ENCODE measurements at regions not wholly inside any gene's neighbourhood (a gene's known extent, or its start where the extent isn't known, plus 50 kb on each side); places are given as distances from the start of the nearest gene placed in this dataset.

DNA sequence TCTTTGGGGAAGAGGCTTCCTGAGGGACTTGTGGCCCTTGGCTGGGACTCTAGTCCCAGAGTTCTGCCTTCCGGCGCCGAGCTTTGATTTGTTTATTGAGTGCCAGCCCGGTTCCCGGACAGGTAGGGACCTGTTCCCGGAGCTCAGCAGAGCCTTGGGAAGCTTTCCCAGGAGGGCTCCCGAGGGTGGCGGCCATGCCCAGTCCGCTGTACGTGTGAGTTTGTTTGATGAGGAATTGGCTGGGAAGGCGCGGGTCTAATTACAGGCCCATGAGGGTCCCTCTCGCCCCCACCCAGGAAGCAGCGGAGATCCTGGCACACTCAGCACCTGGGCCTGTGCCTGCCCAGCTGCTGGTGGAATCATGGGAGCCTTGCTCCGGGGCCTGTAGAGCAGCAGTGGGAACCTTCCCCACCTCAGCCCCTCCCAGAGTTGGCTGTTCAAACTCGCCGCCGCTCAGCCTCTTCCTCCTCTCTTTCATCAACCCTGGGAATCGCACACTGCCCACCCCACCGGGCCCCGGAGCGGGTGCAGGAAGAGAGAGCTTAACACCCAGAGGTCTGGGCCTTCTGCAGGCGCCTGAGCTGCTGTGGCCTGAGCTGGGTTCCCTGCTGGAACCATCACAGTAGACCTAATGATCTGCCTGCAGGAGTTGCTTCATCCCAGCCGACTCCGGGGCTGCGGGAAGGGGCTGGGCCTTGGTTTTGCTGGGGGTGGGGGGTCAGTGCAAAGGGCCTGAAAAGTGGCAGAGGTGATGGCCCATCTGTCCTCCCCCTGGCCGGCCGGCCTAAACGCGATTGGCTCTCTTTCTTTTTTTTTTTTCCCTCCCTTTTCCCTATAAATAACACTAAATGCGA, 313.7 kb downstream of the SEC14L1 start:
- 69 to 77% methylated on average over 31 of the region's 31 CpGs for WGBS, 2 donors
- Histone ChIP-seq H3K9me3 (no peaks in the 10 kb centered on the region), H3K36me3 (peaks cover 0 to 4% (median 0%) of the 10 kb centered on the region in 9 donors), H3K4me1 (peaks cover 41 to 99% (median 85%) of the 10 kb centered on the region in 9 donors), H3K4me3 (peak overlapping the region in 9 of 10 donors; percentile 1 to 76 (median 18)), H3K27me3 (no peaks in the 10 kb centered on the region), H3K27ac (peak overlapping the region in 9 of 10 donors; percentile 34 to 94 (median 59))
- DNase-seq (peak in 1 of 2 donors; percentile 28), ATAC-seq (no peak)
- TF ChIP-seq, protein P1, sequence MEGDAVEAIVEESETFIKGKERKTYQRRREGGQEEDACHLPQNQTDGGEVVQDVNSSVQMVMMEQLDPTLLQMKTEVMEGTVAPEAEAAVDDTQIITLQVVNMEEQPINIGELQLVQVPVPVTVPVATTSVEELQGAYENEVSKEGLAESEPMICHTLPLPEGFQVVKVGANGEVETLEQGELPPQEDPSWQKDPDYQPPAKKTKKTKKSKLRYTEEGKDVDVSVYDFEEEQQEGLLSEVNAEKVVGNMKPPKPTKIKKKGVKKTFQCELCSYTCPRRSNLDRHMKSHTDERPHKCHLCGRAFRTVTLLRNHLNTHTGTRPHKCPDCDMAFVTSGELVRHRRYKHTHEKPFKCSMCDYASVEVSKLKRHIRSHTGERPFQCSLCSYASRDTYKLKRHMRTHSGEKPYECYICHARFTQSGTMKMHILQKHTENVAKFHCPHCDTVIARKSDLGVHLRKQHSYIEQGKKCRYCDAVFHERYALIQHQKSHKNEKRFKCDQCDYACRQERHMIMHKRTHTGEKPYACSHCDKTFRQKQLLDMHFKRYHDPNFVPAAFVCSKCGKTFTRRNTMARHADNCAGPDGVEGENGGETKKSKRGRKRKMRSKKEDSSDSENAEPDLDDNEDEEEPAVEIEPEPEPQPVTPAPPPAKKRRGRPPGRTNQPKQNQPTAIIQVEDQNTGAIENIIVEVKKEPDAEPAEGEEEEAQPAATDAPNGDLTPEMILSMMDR (IDR thresholded peaks at IDR 0.05) = no peak
- intact Hi-C loops (cut with DNase I) = no loop called here

GRCh38 chr17:77455111-77455890, 314.5 kb downstream of the SEC14L1 start:
- ATAC-seq (no peak), DNase-seq (peak in 1 of 2 donors; percentile 13)
- 81% methylated on average over 25 of the region's 25 CpGs for WGBS, 2 donors
- Histone ChIP-seq H3K9me3 (no peaks in the 10 kb centered on the region), H3K27ac (peak overlapping the region in 8 of 10 donors; percentile 17 to 94 (median 52)), H3K36me3 (peaks cover 0 to 4% (median 0%) of the 10 kb centered on the region in 9 donors), H3K4me3 (peak overlapping the region in 3 of 10 donors; percentile 10 to 76 (median 21)), H3K27me3 (no peaks in the 10 kb centered on the region), H3K4me1 (peaks cover 35 to 99% (median 85%) of the 10 kb centered on the region in 9 donors)
- TF ChIP-seq, protein P1 (IDR thresholded peaks at IDR 0.05) = no peak
- intact Hi-C loops (cut with DNase I) = no loop called here

- DNase-seq (peak in 1 of 2 donors; percentile 13), ATAC-seq (no peak)
- peak overlapping the region in 1 of 10 donors; percentile 76 for H3K4me3 ChIP-seq
- H3K27me3 ChIP-seq = no peaks in the 10 kb centered on the region
- peaks cover 34 to 99% (median 85%) of the 10 kb centered on the region in 9 donors for H3K4me1 ChIP-seq
- TF ChIP-seq, protein P1 (IDR thresholded peaks at IDR 0.05) = no peak
- H3K27ac ChIP-seq = peak overlapping the region in 3 of 10 donors; percentile 11 to 94 (median 28)
- no peaks in the 10 kb centered on the region for H3K9me3 ChIP-seq
- H3K36me3 ChIP-seq = peaks cover 0 to 4% (median 0%) of the 10 kb centered on the region in 9 donors
- intact Hi-C loops (cut with DNase I) = no loop called here
- WGBS, 2 donors = 87 to 88% methylated on average over 16 of the region's 16 CpGs
These were observed 315.1 kb downstream of the SEC14L1 start for GRCh38 chr17:77455891-77456260.

GRCh38 chr17:77456271-77456950, 315.6 kb downstream of the SEC14L1 start:
- ATAC-seq (no peak), DNase-seq (no peak)
- H3K27me3 ChIP-seq = no peaks in the 10 kb centered on the region
- H3K27ac ChIP-seq = peak overlapping the region in 4 of 10 donors; percentile 11 to 94 (median 32)
- WGBS, 2 donors = 93 to 96% methylated on average over 18 of the region's 18 CpGs
- peak overlapping the region in 1 of 10 donors; percentile 76 for H3K4me3 ChIP-seq
- intact Hi-C loops (cut with DNase I) = no loop called here
- H3K9me3 ChIP-seq = no peaks in the 10 kb centered on the region
- H3K36me3 ChIP-seq = peaks cover 0 to 4% (median 0%) of the 10 kb centered on the region in 9 donors
- peaks cover 37 to 99% (median 85%) of the 10 kb centered on the region in 9 donors for H3K4me1 ChIP-seq
- TF ChIP-seq, protein P1 (IDR thresholded peaks at IDR 0.05) = no peak
